Neural cell (in vitro differentiated cells): ENCODE measurements at regions not wholly inside any gene's neighbourhood (a gene's known extent, or its start where the extent isn't known, plus 50 kb on each side); places are given as distances from the start of the nearest gene placed in this dataset.

Source experiments
- CTCF ChIP-seq: fragments of 450-650 bp; IDR thresholded peaks from 2 replicates; pipeline ENCODE4 v1.5.1; 2014; ENCODE audit warnings: antibody characterized with exemption, mild to moderate bottlenecking, moderate library complexity; ENCODE audit not compliant: poor library complexity, severe bottlenecking
- EP300 ChIP-seq: fragments of 450-650 bp; conservative IDR thresholded peaks from 2 replicates; pipeline ENCODE4 v1.6.1; 2014; ENCODE audit warnings: antibody characterized with exemption, mild to moderate bottlenecking, moderate library complexity; ENCODE audit not compliant: poor library complexity, severe bottlenecking
- EZH2 ChIP-seq: fragments of 200-600, 300-800 bp; shearing (Covaris generic), sonication (generic); IDR thresholded peaks from 2 replicates; pipeline ENCODE4 v1.6.1; 2014; ENCODE audit warnings: antibody characterized with exemption, low read length, borderline replicate concordance, mild to moderate bottlenecking; ENCODE audit not compliant: insufficient read depth, poor library complexity, severe bottlenecking
- MXI1 ChIP-seq: fragments of 450-650 bp; conservative IDR thresholded peaks from 2 replicates; pipeline ENCODE4 v1.6.1; 2014; ENCODE audit warnings: antibody characterized with exemption, mild to moderate bottlenecking; ENCODE audit not compliant: poor library complexity, severe bottlenecking
- POLR2AphosphoS5 ChIP-seq: IDR thresholded peaks from 2 replicates; pipeline ENCODE4 v1.6.1; 2012
- RAD21 ChIP-seq: fragments of 450-650 bp; conservative IDR thresholded peaks from 2 replicates; pipeline ENCODE4 v1.6.1; 2014; ENCODE audit warnings: antibody characterized with exemption, mild to moderate bottlenecking, moderate library complexity
- SMC3 ChIP-seq: fragments of 450-650 bp; conservative IDR thresholded peaks from 2 replicates; pipeline ENCODE4 v1.6.1; 2014; ENCODE audit warnings: antibody characterized with exemption, mild to moderate bottlenecking, moderate library complexity; ENCODE audit not compliant: poor library complexity
- TAF1 ChIP-seq: IDR thresholded peaks from 2 replicates; pipeline ENCODE4 v1.6.1; 2012; ENCODE audit warnings: low read depth

DNA sequence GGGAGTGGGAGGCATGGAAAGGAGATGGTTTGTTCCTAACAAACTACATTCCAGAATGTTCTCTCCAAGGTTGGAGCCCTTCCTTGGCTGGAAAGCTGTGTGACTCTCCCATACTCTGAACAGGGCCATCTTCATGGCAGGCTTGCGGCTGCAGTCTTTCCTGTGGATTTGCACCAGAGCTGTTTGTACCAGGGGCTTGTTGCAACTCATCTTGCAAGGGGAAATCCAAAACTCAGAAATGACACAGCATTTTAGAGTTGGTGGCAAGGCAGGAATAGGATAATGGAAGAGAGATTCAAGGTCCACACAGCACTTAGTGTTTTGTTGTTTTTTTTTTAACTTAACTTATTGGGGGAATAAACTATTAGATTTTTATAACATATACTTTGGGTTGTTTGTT is 73.7 kb upstream of the ZNF516 start:
- TF ChIP-seq CTCF (no peak), RAD21 (no peak), POLR2AphosphoS5 (no peak), TAF1 (no peak), MXI1 (no peak), EZH2 (no peak), SMC3 (no peak), EP300 (no peak)
